Muscle layer of colon (tissue), 2 donors: ENCODE measurements at regions not wholly inside any gene's neighbourhood (a gene's known extent, or its start where the extent isn't known, plus 50 kb on each side); places are given as distances from the start of the nearest gene placed in this dataset.
"Not testable (repeated sequence)": the region's sequence is repeated elsewhere in the genome, so short reads cannot be mapped to it uniquely, and the experiment has no call there.

Experiments used
- H3K27ac ChIP-seq: one replicate; pipeline ENCODE4 v1.7.0; 2013; ENCODE audit warnings: low read depth, mild to moderate bottlenecking, low read length, moderate library complexity
- H3K27me3 ChIP-seq, 2 donors: one replicate each; pipeline ENCODE4 v1.7.0; 2013; ENCODE audit warnings: low read length in 2 of 2, mild to moderate bottlenecking in 2 of 2; ENCODE audit not compliant: insufficient read depth in 2 of 2, control insufficient read depth in 1 of 2
- H3K36me3 ChIP-seq: one replicate; pipeline ENCODE4 v1.7.0; 2013; ENCODE audit warnings: mild to moderate bottlenecking, low read length; ENCODE audit not compliant: insufficient read depth
- H3K4me1 ChIP-seq: one replicate; pipeline ENCODE4 v1.7.0; 2013; ENCODE audit warnings: mild to moderate bottlenecking, low read length; ENCODE audit not compliant: insufficient read depth
- H3K4me3 ChIP-seq, 2 donors: one replicate each; pipeline ENCODE4 v1.7.0; 2013; ENCODE audit warnings: low read length in 2 of 2, low read depth in 1 of 2, mild to moderate bottlenecking in 1 of 2, moderate library complexity in 1 of 2
- H3K9ac ChIP-seq: one replicate; pipeline ENCODE4 v1.7.0; 2013; ENCODE audit warnings: low read length
- H3K9me3 ChIP-seq: one replicate; pipeline ENCODE4 v1.7.0; 2013; ENCODE audit warnings: mild to moderate bottlenecking, low read length
- donor health status: abdominal sarcoma.
- donor health status: Adenocarcinoma of cecum.

GRCh38 chr10:90988802-90989201 lies 67.9 kb upstream of the ANKRD1 start:
- H3K27ac ChIP-seq = no peak overlapping the region

GRCh38 chr10:90989378-90989777 lies 68.5 kb upstream of the ANKRD1 start:
- Histone ChIP-seq H3K4me3 (no peak overlapping the region), H3K36me3 (no peaks in the 10 kb centered on the region), H3K9ac (no peak overlapping the region), H3K27me3 (no peaks in the 10 kb centered on the region), H3K27ac (no peak overlapping the region), H3K4me1 (no peaks in the 10 kb centered on the region), H3K9me3 (no peaks in the 10 kb centered on the region)

More at GRCh38 chr10:90988802-90989201, 67.9 kb upstream of the ANKRD1 start:
- Histone ChIP-seq H3K4me1 (no peaks in the 10 kb centered on the region), H3K4me3 (no peak overlapping the region), H3K9ac (no peak overlapping the region), H3K27me3 (no peaks in the 10 kb centered on the region), H3K36me3 (no peaks in the 10 kb centered on the region), H3K9me3 (no peaks in the 10 kb centered on the region)

GRCh38 chr10:90992462-90992861 lies 71.6 kb upstream of the ANKRD1 start:
- Histone ChIP-seq H3K27me3 (no peaks in the 10 kb centered on the region), H3K36me3 (no peaks in the 10 kb centered on the region), H3K9me3 (no peaks in the 10 kb centered on the region), H3K4me3 (no peak overlapping the region), H3K9ac (no peak overlapping the region), H3K4me1 (no peaks in the 10 kb centered on the region), H3K27ac (no peak overlapping the region)

GRCh38 chr10:90993340-90993739 lies 72.5 kb upstream of the ANKRD1 start:
- Histone ChIP-seq H3K27ac (no peak overlapping the region), H3K9ac (no peak overlapping the region), H3K27me3 (no peaks in the 10 kb centered on the region), H3K4me3 (no peak overlapping the region), H3K9me3 (no peaks in the 10 kb centered on the region), H3K4me1 (no peaks in the 10 kb centered on the region), H3K36me3 (no peaks in the 10 kb centered on the region)

GRCh38 chr10:90997670-90998069 lies 76.8 kb upstream of the ANKRD1 start:
- Histone ChIP-seq H3K27ac (no peak overlapping the region), H3K4me3 (no peak overlapping the region), H3K9me3 (no peaks in the 10 kb centered on the region), H3K27me3 (no peaks in the 10 kb centered on the region), H3K36me3 (no peaks in the 10 kb centered on the region), H3K9ac (no peak overlapping the region), H3K4me1 (no peaks in the 10 kb centered on the region)

GRCh38 chr10:90998733-90999511 lies 78.0 kb upstream of the ANKRD1 start:
- Histone ChIP-seq H3K9ac (no peak overlapping the region), H3K4me1 (no peaks in the 10 kb centered on the region), H3K4me3 (no peak overlapping the region), H3K27ac (no peak overlapping the region), H3K36me3 (no peaks in the 10 kb centered on the region), H3K9me3 (no peaks in the 10 kb centered on the region), H3K27me3 (no peaks in the 10 kb centered on the region)

GRCh38 chr10:90999512-91000172 lies 78.8 kb upstream of the ANKRD1 start:
- H3K27me3 ChIP-seq = no peaks in the 10 kb centered on the region
- no peak overlapping the region for H3K27ac ChIP-seq
- no peaks in the 10 kb centered on the region for H3K9me3 ChIP-seq
- H3K4me1 ChIP-seq = no peaks in the 10 kb centered on the region
- H3K9ac ChIP-seq = no peak overlapping the region
- H3K36me3 ChIP-seq = no peaks in the 10 kb centered on the region
- no peak overlapping the region for H3K4me3 ChIP-seq

- Histone ChIP-seq H3K27ac (no peak overlapping the region), H3K27me3 (no peaks in the 10 kb centered on the region), H3K9ac (no peak overlapping the region), H3K36me3 (no peaks in the 10 kb centered on the region), H3K4me1 (no peaks in the 10 kb centered on the region), H3K9me3 (no peaks in the 10 kb centered on the region), H3K4me3 (no peak overlapping the region)
These were observed 79.6 kb upstream of the ANKRD1 start for GRCh38 chr10:91000470-91000869.

GRCh38 chr10:91000985-91001384 lies 80.1 kb upstream of the ANKRD1 start:
- no peak overlapping the region for H3K27ac ChIP-seq

GRCh38 chr10:91002656-91003055 lies 81.8 kb upstream of the ANKRD1 start:
- Histone ChIP-seq H3K4me3 (no peak overlapping the region), H3K9me3 (no peaks in the 10 kb centered on the region), H3K9ac (no peak overlapping the region), H3K4me1 (no peaks in the 10 kb centered on the region), H3K27ac (no peak overlapping the region), H3K36me3 (no peaks in the 10 kb centered on the region), H3K27me3 (no peaks in the 10 kb centered on the region)

More at GRCh38 chr10:91000985-91001384, 80.1 kb upstream of the ANKRD1 start:
- no peak overlapping the region for H3K4me3 ChIP-seq
- H3K9me3 ChIP-seq = no peaks in the 10 kb centered on the region
- no peak overlapping the region for H3K9ac ChIP-seq
- H3K36me3 ChIP-seq = no peaks in the 10 kb centered on the region
- no peaks in the 10 kb centered on the region for H3K4me1 ChIP-seq
- H3K27me3 ChIP-seq = no peaks in the 10 kb centered on the region

GRCh38 chr10:91003379-91003778 lies 82.5 kb upstream of the ANKRD1 start:
- H3K4me1 ChIP-seq, H3K9me3 ChIP-seq, H3K27me3 ChIP-seq, H3K36me3 ChIP-seq, H3K27ac ChIP-seq, H3K4me3 ChIP-seq, H3K9ac ChIP-seq: not testable (repeated sequence)

GRCh38 chr10:91005276-91005675 lies 84.4 kb upstream of the ANKRD1 start:
- H3K27ac ChIP-seq, H3K4me3 ChIP-seq, H3K9me3 ChIP-seq, H3K27me3 ChIP-seq, H3K9ac ChIP-seq, H3K4me1 ChIP-seq, H3K36me3 ChIP-seq: not testable (repeated sequence)
